ENCODE measurements at regions not wholly inside any gene's neighbourhood (a gene's known extent, or its start where the extent isn't known, plus 50 kb on each side); places are given as distances from the start of the nearest gene placed in this dataset.

- DNase-seq (ENCODE audit: low read depth, low spot score) = no peak
- Histone ChIP-seq H3K27ac (ENCODE audit: insufficient read depth, low read depth, low read length) (no peak overlapping the region), H3K27me3 (ENCODE audit: control insufficient read depth in 2 of 2, insufficient read depth in 2 of 2, low read length in 2 of 2) (no peaks in the 10 kb centered on the region), H3K36me3 (ENCODE audit: control insufficient read depth in 2 of 2, extremely low read depth in 1 of 2, insufficient read depth in 2 of 2, low read length in 2 of 2) (no peaks in the 10 kb centered on the region), H3K79me2 (ENCODE audit: control insufficient read depth, insufficient read depth, low read length) (no peaks in the 10 kb centered on the region), H3K9ac (replicated peaks; ENCODE audit: extremely low read depth, insufficient read depth, low read length) (no peak overlapping the region), H3K9me3 (replicated peaks; ENCODE audit: control insufficient read depth, insufficient read depth, low read length) (no peaks in the 10 kb centered on the region), H3K4me2 (ENCODE audit: insufficient read depth, low read length) (no peak overlapping the region), H3K4me3 (replicated peaks in 1 of 3; ENCODE audit: insufficient read depth in 1 of 3, low read depth in 1 of 3, low read length in 3 of 3) (no peak overlapping the region), H3K9me1 (replicated peaks; ENCODE audit: control insufficient read depth, extremely low read depth, insufficient read depth, low read length) (no peaks in the 10 kb centered on the region), H4K20me1 (replicated peaks; ENCODE audit: control insufficient read depth, extremely low read depth, insufficient read depth, low read length) (no peaks in the 10 kb centered on the region), H2AFZ (ENCODE audit: low read depth, low read length) (no peak overlapping the region), H3K4me1 (ENCODE audit: control insufficient read depth, extremely low read depth, insufficient read depth, low read length) (no peaks in the 10 kb centered on the region)
- no peak for FAIRE-seq
- BruUV-seq (replicated peaks) = no TSS peak
- CTCF ChIA-PET = interaction anchor here (0.6 to 1.1 kb wide), 2 partner anchors 206 to 215 kb away, joined by 3 read pairs; partner anchors contain the start of gene SH3BP4
- TF ChIP-seq GATA2 (IDR thresholded peaks at IDR 0.05; ENCODE audit: insufficient read depth, insufficient read length, low read depth, low read length) = no peak
- TF ChIP-seq POLR2AphosphoS5 (IDR thresholded peaks at IDR 0.05; ENCODE audit: insufficient read depth, low read depth, low read length) = no peak
- TF ChIP-seq FOS (IDR thresholded peaks at IDR 0.05; ENCODE audit: borderline replicate concordance, insufficient read depth, low read length) = no peak
- no peak for TF ChIP-seq POLR2A (IDR thresholded peaks at IDR 0.05; ENCODE audit: low read depth, low read length)
- no peak for TF ChIP-seq MYC (IDR thresholded peaks at IDR 0.05; ENCODE audit: low read depth, low read length)
- TF ChIP-seq, protein P1, sequence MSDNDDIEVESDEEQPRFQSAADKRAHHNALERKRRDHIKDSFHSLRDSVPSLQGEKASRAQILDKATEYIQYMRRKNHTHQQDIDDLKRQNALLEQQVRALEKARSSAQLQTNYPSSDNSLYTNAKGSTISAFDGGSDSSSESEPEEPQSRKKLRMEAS (IDR thresholded peaks at IDR 0.05; ENCODE audit: insufficient read depth, insufficient read length) = no peak
- no peak for TF ChIP-seq JUN (IDR thresholded peaks at IDR 0.05; ENCODE audit: borderline replicate concordance, insufficient read depth, insufficient read length, low read depth)
- TF ChIP-seq, protein P2, sequence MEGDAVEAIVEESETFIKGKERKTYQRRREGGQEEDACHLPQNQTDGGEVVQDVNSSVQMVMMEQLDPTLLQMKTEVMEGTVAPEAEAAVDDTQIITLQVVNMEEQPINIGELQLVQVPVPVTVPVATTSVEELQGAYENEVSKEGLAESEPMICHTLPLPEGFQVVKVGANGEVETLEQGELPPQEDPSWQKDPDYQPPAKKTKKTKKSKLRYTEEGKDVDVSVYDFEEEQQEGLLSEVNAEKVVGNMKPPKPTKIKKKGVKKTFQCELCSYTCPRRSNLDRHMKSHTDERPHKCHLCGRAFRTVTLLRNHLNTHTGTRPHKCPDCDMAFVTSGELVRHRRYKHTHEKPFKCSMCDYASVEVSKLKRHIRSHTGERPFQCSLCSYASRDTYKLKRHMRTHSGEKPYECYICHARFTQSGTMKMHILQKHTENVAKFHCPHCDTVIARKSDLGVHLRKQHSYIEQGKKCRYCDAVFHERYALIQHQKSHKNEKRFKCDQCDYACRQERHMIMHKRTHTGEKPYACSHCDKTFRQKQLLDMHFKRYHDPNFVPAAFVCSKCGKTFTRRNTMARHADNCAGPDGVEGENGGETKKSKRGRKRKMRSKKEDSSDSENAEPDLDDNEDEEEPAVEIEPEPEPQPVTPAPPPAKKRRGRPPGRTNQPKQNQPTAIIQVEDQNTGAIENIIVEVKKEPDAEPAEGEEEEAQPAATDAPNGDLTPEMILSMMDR (IDR thresholded peaks at IDR 0.05; ENCODE audit: extremely low read depth in 1 of 2, insufficient read depth in 1 of 2, low read depth in 1 of 2, low read length in 2 of 2) = no peak
- no peak for TF ChIP-seq EZH2 (IDR thresholded peaks at IDR 0.05; ENCODE audit: borderline replicate concordance, low read depth, low read length, severe bottlenecking)
- intact Hi-C loops (cut with micrococcal nuclease) = no loop called here
- POLR2A ChIA-PET = no interaction called here
- dilution Hi-C loops (cut with MboI; ENCODE audit: extremely low pct_ligation_motif_present, low sequenced_read_pairs) = no loop called here
Observed at GRCh38 chr2:235157746-235158482, 206.1 kb downstream of the SH3BP4 start.
